ENCODE measurements at regions not wholly inside any gene's neighbourhood (a gene's known extent, or its start where the extent isn't known, plus 50 kb on each side); places are given as distances from the start of the nearest gene placed in this dataset.

GRCh38 chr7:130886438-130887135 is 152.6 kb upstream of the KLF14 start:
- TF ChIP-seq TAF1 (IDR thresholded peaks at IDR 0.05; ENCODE audit: borderline replicate concordance, low read depth, low read length), result no peak
- no peak for TF ChIP-seq POLR2A (IDR thresholded peaks at IDR 0.05; ENCODE audit: low read depth, low read length)

Data from GM12892 (cell line).